ENCODE measurements at regions not wholly inside any gene's neighbourhood (a gene's known extent, or its start where the extent isn't known, plus 50 kb on each side); places are given as distances from the start of the nearest gene placed in this dataset.

DNA sequence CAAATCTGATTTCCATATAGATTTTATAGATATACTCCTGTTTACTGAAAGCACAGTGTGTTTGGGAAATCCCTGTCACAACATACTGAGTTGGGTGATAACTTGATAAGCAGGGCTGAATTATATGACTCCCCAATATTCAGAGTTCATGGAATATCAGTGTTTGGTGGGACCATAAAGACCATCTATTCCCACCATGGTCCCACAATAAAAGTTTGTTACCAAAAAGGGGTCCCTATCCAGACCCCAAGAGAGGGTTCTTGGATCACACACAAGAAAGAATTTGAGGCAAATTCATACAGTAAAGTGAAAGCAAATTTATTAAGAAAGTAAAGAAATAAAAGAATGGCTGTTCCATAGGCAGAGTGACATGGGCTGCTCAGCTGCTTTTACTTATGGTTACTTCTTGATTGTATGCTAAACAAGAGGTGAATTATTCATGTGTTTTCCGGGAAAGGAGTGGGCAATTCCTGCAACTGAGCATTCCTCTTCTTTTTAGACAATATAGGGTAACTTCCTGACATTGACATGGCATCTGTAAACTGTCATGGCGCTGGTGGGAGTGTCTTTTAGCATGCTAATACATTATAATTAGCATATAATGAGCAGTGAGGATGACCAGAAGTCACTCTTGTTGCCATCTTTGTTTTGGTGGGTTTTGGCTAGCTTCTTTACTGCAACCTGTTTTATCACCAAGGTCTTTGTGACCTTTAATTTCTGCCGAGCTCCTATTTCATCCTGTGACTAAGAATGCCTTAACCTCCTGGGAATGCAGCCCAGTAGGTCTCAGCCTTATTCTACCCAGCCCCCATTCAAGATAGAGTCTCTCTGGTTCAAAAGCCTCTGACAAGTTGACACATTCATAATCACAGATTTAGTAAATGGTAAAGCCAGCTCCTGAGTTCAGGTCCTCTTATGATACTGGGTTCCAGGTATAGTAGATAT lies 240.6 kb upstream of the PDGFD start:
- no peak for TF ChIP-seq EZH2 (IDR thresholded peaks at IDR 0.05)
- TF ChIP-seq, protein P1, sequence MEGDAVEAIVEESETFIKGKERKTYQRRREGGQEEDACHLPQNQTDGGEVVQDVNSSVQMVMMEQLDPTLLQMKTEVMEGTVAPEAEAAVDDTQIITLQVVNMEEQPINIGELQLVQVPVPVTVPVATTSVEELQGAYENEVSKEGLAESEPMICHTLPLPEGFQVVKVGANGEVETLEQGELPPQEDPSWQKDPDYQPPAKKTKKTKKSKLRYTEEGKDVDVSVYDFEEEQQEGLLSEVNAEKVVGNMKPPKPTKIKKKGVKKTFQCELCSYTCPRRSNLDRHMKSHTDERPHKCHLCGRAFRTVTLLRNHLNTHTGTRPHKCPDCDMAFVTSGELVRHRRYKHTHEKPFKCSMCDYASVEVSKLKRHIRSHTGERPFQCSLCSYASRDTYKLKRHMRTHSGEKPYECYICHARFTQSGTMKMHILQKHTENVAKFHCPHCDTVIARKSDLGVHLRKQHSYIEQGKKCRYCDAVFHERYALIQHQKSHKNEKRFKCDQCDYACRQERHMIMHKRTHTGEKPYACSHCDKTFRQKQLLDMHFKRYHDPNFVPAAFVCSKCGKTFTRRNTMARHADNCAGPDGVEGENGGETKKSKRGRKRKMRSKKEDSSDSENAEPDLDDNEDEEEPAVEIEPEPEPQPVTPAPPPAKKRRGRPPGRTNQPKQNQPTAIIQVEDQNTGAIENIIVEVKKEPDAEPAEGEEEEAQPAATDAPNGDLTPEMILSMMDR (IDR thresholded peaks at IDR 0.05) = no peak
- no peak for TF ChIP-seq EZH2phosphoT487 (IDR thresholded peaks at IDR 0.05)
